HL-60 (cell line): ENCODE measurements at regions not wholly inside any gene's neighbourhood (a gene's known extent, or its start where the extent isn't known, plus 50 kb on each side); places are given as distances from the start of the nearest gene placed in this dataset.

Experiments
- DNase-seq, 2 experiments: peaks; one replicate each; pipeline ENCODE4 v3.0.0-alpha.2; 2010 to 2020; ENCODE audit warnings: low read depth in 1 of 2, low spot score in 1 of 2
- H3K27ac ChIP-seq: fragments of 250-450 bp; sonication (Bioruptor Pico); replicated peaks from 2 replicates; pipeline ENCODE4 v1.5.1; 2020; ENCODE audit warnings: mild to moderate bottlenecking, moderate library complexity
- H3K27me3 ChIP-seq: fragments of 250-450 bp; sonication (Bioruptor Pico); 2 replicates; pipeline ENCODE4 v1.5.1; 2021; ENCODE audit warnings: mild to moderate bottlenecking, moderate library complexity; ENCODE audit not compliant: insufficient read depth, poor library complexity, severe bottlenecking
- H3K4me3 ChIP-seq: replicated peaks from 2 replicates; pipeline ENCODE4 v1.5.1; 2011; ENCODE audit warnings: mild to moderate bottlenecking, control low read depth, low read length; ENCODE audit not compliant: insufficient read depth
- GABPA ChIP-seq: IDR thresholded peaks from 2 replicates; pipeline ENCODE4 v1.6.1; 2012; ENCODE audit warnings: low read depth
- POLR2AphosphoS5 ChIP-seq: IDR thresholded peaks from 2 replicates; pipeline ENCODE4 v1.6.1; 2012; ENCODE audit warnings: low read depth
- SPI1 ChIP-seq: IDR thresholded peaks from 2 replicates; pipeline ENCODE4 v1.6.1; 2012; ENCODE audit warnings: low read depth, mild to moderate bottlenecking, borderline replicate concordance
- TF ChIP-seq, protein P1 (sequence below): IDR thresholded peaks from 2 replicates; pipeline ENCODE4 v1.6.1; 2012; ENCODE audit warnings: low read depth; ENCODE audit not compliant: insufficient replicate concordance
- TF ChIP-seq, protein P2 (sequence below): IDR thresholded peaks from one replicate; pipeline ENCODE4 v1.5.1; 2011; ENCODE audit warnings: low read length, control low read depth, inconsistent platforms; ENCODE audit not compliant: insufficient read depth

GRCh38 chr2:134167015-134167414 is 86.9 kb upstream of the MGAT5 start:
- no peak for TF ChIP-seq GABPA
- Histone ChIP-seq H3K27ac (no peak overlapping the region), H3K27me3 (no peaks in the 10 kb centered on the region), H3K4me3 (no peak overlapping the region)
- no peak for DNase-seq

- no peak for DNase-seq
- TF ChIP-seq, protein P1, sequence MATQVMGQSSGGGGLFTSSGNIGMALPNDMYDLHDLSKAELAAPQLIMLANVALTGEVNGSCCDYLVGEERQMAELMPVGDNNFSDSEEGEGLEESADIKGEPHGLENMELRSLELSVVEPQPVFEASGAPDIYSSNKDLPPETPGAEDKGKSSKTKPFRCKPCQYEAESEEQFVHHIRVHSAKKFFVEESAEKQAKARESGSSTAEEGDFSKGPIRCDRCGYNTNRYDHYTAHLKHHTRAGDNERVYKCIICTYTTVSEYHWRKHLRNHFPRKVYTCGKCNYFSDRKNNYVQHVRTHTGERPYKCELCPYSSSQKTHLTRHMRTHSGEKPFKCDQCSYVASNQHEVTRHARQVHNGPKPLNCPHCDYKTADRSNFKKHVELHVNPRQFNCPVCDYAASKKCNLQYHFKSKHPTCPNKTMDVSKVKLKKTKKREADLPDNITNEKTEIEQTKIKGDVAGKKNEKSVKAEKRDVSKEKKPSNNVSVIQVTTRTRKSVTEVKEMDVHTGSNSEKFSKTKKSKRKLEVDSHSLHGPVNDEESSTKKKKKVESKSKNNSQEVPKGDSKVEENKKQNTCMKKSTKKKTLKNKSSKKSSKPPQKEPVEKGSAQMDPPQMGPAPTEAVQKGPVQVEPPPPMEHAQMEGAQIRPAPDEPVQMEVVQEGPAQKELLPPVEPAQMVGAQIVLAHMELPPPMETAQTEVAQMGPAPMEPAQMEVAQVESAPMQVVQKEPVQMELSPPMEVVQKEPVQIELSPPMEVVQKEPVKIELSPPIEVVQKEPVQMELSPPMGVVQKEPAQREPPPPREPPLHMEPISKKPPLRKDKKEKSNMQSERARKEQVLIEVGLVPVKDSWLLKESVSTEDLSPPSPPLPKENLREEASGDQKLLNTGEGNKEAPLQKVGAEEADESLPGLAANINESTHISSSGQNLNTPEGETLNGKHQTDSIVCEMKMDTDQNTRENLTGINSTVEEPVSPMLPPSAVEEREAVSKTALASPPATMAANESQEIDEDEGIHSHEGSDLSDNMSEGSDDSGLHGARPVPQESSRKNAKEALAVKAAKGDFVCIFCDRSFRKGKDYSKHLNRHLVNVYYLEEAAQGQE, result no peak
- TF ChIP-seq, protein P2, sequence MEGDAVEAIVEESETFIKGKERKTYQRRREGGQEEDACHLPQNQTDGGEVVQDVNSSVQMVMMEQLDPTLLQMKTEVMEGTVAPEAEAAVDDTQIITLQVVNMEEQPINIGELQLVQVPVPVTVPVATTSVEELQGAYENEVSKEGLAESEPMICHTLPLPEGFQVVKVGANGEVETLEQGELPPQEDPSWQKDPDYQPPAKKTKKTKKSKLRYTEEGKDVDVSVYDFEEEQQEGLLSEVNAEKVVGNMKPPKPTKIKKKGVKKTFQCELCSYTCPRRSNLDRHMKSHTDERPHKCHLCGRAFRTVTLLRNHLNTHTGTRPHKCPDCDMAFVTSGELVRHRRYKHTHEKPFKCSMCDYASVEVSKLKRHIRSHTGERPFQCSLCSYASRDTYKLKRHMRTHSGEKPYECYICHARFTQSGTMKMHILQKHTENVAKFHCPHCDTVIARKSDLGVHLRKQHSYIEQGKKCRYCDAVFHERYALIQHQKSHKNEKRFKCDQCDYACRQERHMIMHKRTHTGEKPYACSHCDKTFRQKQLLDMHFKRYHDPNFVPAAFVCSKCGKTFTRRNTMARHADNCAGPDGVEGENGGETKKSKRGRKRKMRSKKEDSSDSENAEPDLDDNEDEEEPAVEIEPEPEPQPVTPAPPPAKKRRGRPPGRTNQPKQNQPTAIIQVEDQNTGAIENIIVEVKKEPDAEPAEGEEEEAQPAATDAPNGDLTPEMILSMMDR, result no peak
- TF ChIP-seq SPI1 (no peak), GABPA (no peak), POLR2AphosphoS5 (no peak)
- H3K4me3 ChIP-seq, result no peak overlapping the region
- H3K27me3 ChIP-seq, result no peaks in the 10 kb centered on the region
- no peak overlapping the region for H3K27ac ChIP-seq
Measured at GRCh38 chr2:134169788-134170187, 84.1 kb upstream of the MGAT5 start.

DNA sequence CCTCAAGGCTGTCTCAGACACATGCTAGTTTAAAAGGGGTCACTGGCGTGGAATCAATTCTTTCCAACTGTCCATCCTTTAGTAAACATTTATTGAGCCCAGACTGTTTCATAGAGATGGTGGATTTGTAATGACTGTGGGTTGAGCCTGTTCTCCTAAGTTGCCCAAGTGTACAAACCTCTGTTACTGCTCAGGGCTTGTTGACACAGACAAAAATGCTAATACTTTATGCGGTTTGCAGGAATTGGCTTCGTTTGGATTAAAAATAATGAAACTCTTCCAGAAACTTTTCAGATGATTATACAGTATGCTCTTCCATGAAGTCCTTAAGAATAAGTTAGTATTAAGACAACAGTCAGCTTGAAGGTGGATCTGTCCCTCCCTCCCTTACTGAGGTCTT is 83.6 kb upstream of the MGAT5 start:
- DNase-seq, result no peak

DNA sequence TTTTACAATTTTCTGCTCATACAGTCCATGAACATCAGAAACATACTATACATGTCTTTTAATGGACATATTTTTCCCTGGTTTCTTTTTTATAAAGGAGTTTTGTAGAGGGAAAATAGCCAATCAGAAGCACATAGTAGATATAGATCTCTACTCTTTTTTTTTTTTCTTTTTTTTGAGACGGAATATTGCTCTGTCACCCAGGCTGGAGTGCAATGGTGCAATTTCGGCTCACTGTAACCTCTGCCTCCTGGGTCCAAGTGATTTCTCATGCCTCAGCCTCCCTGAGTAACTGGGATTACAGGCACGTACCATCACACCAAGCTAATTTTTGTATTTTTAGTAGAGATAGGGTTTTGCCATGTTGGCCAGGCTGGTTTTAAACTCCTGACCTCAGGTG is 83.2 kb upstream of the MGAT5 start:
- Histone ChIP-seq H3K27ac (no peak overlapping the region), H3K4me3 (no peak overlapping the region), H3K27me3 (no peaks in the 10 kb centered on the region)
- DNase-seq, result no peak
- TF ChIP-seq GABPA (no peak), SPI1 (no peak), POLR2AphosphoS5 (no peak)
- TF ChIP-seq, protein P1, result no peak
- TF ChIP-seq, protein P2, result no peak

More for the DNA sequence above, 83.6 kb upstream of the MGAT5 start:
- TF ChIP-seq GABPA, result no peak
- TF ChIP-seq SPI1, result no peak
- TF ChIP-seq, protein P2, result no peak
- TF ChIP-seq, protein P1, result no peak
- no peak for TF ChIP-seq POLR2AphosphoS5
- no peak overlapping the region for H3K4me3 ChIP-seq
- H3K27me3 ChIP-seq, result no peaks in the 10 kb centered on the region
- no peak overlapping the region for H3K27ac ChIP-seq
